OCI-LY3 (cell line): ENCODE measurements at regions not wholly inside any gene's neighbourhood (a gene's known extent, or its start where the extent isn't known, plus 50 kb on each side); places are given as distances from the start of the nearest gene placed in this dataset.
"Not testable (repeated sequence)": the region's sequence is repeated elsewhere in the genome, so short reads cannot be mapped to it uniquely, and the experiment has no call there.

ENCODE experiments used
- H2AFZ ChIP-seq: fragments of 200-600, 300-600 bp; shearing (Covaris generic); 2 replicates; pipeline ENCODE4 v1.6.0; 2014; ENCODE audit warnings: antibody characterized with exemption, low read depth, low read length
- H3K27ac ChIP-seq: fragments of 200-600, 300-600 bp; sonication (generic); 2 replicates; pipeline ENCODE4 v1.5.1; 2014; ENCODE audit warnings: mild to moderate bottlenecking, low read length, moderate library complexity, mixed read lengths
- H3K27me3 ChIP-seq: fragments of 200-600, 300-600 bp; sonication (generic); 2 replicates; pipeline ENCODE4 v1.6.1; 2014; ENCODE audit warnings: low read depth, low read length, mixed read lengths
- H3K36me3 ChIP-seq: fragments of 200-600, 300-600 bp; sonication (generic); replicated peaks from 2 replicates; pipeline ENCODE3; 2014; ENCODE audit warnings: low read depth, low read length, mixed read lengths
- H3K4me1 ChIP-seq: fragments of 300-600, 200-600 bp; sonication (generic); 2 replicates; pipeline ENCODE4 v1.6.1; 2014; ENCODE audit warnings: low read length, mixed read lengths
- H3K4me2 ChIP-seq: fragments of 200-600, 300-600 bp; sonication (generic); 2 replicates; pipeline ENCODE4 v1.6.1; 2014; ENCODE audit warnings: low read length, mixed read lengths
- H3K4me3 ChIP-seq: fragments of 300-600, 200-600 bp; sonication (generic); 2 replicates; pipeline ENCODE4 v1.5.1; 2014; ENCODE audit warnings: antibody characterized with exemption, mild to moderate bottlenecking, low read length, moderate library complexity
- H3K79me2 ChIP-seq: fragments of 300-600, 200-600 bp; shearing (Covaris generic); 2 replicates; pipeline ENCODE4 v1.6.1; 2014; ENCODE audit warnings: mild to moderate bottlenecking, low read length, mixed read lengths
- H3K9ac ChIP-seq: fragments of 300-600, 200-600 bp; shearing (Covaris generic); 2 replicates; pipeline ENCODE4 v1.6.0; 2014; ENCODE audit warnings: mild to moderate bottlenecking, low read length, moderate library complexity
- H3K9me3 ChIP-seq: fragments of 200-600, 300-600 bp; shearing (Covaris generic); 2 replicates; pipeline ENCODE4 v1.6.1; 2014; ENCODE audit warnings: low read length, mixed read lengths; ENCODE audit not compliant: insufficient read depth
- H4K20me1 ChIP-seq: fragments of 200-600, 300-600 bp; sonication (generic); 2 replicates; pipeline ENCODE4 v1.6.1; 2016; ENCODE audit warnings: low read length, mixed read lengths; ENCODE audit not compliant: insufficient read depth
- EZH2phosphoT487 ChIP-seq: fragments of 200-600 bp; shearing (Covaris generic); IDR thresholded peaks from 2 replicates; pipeline ENCODE4 v1.6.1; 2018; ENCODE audit warnings: antibody characterized with exemption, mixed run types, low read depth
- TF ChIP-seq, protein P1 (sequence below): fragments of 200-600, 300-600 bp; sonication (generic); IDR thresholded peaks from 2 replicates; pipeline ENCODE4 v1.5.1; 2014; ENCODE audit warnings: antibody characterized with exemption, low read length, low read depth

DNA sequence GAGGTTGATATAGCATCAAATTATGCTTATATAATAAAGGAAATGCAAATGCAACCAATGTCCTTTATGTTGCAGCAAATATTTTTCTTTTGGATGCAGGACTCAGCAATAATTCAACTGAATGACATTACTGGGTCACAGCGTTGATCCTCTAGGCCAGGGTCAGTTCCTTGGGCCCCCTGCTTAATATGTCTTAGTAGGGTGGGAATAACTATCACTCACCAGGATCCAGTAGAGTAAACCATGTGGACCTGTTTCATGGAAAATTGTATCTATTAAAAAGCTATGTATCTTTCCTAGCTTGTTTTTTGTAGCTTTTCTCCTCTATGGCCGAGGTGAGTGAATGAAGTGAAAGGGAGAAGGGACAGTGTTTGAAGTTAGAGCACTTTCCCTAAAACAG, 161.5 kb upstream of the SSTR1 start:
- no peaks in the 10 kb centered on the region for H3K9me3 ChIP-seq
- H3K4me2 ChIP-seq = no peak overlapping the region
- no peaks in the 10 kb centered on the region for H3K27me3 ChIP-seq
- no peaks in the 10 kb centered on the region for H4K20me1 ChIP-seq
- TF ChIP-seq EZH2phosphoT487 = no peak
- TF ChIP-seq, protein P1, sequence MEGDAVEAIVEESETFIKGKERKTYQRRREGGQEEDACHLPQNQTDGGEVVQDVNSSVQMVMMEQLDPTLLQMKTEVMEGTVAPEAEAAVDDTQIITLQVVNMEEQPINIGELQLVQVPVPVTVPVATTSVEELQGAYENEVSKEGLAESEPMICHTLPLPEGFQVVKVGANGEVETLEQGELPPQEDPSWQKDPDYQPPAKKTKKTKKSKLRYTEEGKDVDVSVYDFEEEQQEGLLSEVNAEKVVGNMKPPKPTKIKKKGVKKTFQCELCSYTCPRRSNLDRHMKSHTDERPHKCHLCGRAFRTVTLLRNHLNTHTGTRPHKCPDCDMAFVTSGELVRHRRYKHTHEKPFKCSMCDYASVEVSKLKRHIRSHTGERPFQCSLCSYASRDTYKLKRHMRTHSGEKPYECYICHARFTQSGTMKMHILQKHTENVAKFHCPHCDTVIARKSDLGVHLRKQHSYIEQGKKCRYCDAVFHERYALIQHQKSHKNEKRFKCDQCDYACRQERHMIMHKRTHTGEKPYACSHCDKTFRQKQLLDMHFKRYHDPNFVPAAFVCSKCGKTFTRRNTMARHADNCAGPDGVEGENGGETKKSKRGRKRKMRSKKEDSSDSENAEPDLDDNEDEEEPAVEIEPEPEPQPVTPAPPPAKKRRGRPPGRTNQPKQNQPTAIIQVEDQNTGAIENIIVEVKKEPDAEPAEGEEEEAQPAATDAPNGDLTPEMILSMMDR = no peak
- H2AFZ ChIP-seq = no peak overlapping the region
- H3K27ac ChIP-seq = no peak overlapping the region
- peaks cover 18% of the 10 kb centered on the region; the same call in 1 of the 2 replicates for H3K4me1 ChIP-seq
- no peaks in the 10 kb centered on the region for H3K36me3 ChIP-seq
- H3K79me2 ChIP-seq = no peaks in the 10 kb centered on the region
- H3K4me3 ChIP-seq = no peak overlapping the region
- H3K9ac ChIP-seq = no peak overlapping the region

GRCh38 chr14:38047195-38047902, 160.4 kb upstream of the SSTR1 start:
- H4K20me1 ChIP-seq = no peaks in the 10 kb centered on the region
- H3K4me2 ChIP-seq = no peak overlapping the region
- no peaks in the 10 kb centered on the region for H3K36me3 ChIP-seq
- no peak overlapping the region for H3K27ac ChIP-seq
- H2AFZ ChIP-seq = no peak overlapping the region
- H3K9ac ChIP-seq = no peak overlapping the region
- H3K9me3 ChIP-seq = no peaks in the 10 kb centered on the region
- no peaks in the 10 kb centered on the region for H3K27me3 ChIP-seq
- peaks cover 18% of the 10 kb centered on the region; the same call in 1 of the 2 replicates for H3K4me1 ChIP-seq
- no peaks in the 10 kb centered on the region for H3K79me2 ChIP-seq
- H3K4me3 ChIP-seq = no peak overlapping the region
- TF ChIP-seq EZH2phosphoT487 = no peak
- TF ChIP-seq, protein P1 = no peak

- H3K4me1 ChIP-seq = no peaks in the 10 kb centered on the region
- no peaks in the 10 kb centered on the region for H4K20me1 ChIP-seq
- TF ChIP-seq, protein P1 = no peak
- no peak for TF ChIP-seq EZH2phosphoT487
- no peak overlapping the region for H3K9ac ChIP-seq
- no peak overlapping the region for H3K27ac ChIP-seq
- no peak overlapping the region for H2AFZ ChIP-seq
- no peaks in the 10 kb centered on the region for H3K36me3 ChIP-seq
- H3K27me3 ChIP-seq = no peaks in the 10 kb centered on the region
- H3K4me2 ChIP-seq = no peak overlapping the region
- no peaks in the 10 kb centered on the region for H3K79me2 ChIP-seq
- no peak overlapping the region for H3K4me3 ChIP-seq
- no peaks in the 10 kb centered on the region for H3K9me3 ChIP-seq
Observed at GRCh38 chr14:38053666-38054065, 154.0 kb upstream of the SSTR1 start.

DNA sequence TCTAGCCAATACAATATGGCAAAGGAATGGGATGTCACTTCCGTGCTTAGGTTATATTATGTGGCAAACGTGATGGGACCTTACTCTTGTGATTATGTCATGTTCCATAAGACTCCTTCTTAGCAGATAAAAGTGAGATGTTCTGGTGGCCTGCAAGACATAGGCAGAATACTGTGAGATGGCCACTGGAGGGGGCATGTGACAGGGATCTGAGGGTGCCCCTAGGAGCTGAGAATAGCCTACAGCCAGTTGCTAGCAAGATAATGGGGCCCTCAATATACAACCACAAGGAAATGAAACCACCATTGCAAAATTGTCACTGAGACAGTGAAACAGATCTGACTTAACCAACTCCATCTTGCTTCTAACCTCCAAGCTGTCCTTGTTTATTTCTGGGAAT, 151.4 kb upstream of the SSTR1 start:
- Histone ChIP-seq H3K4me1 (no peaks in the 10 kb centered on the region), H3K4me2 (no peak overlapping the region), H3K36me3 (no peaks in the 10 kb centered on the region), H3K9me3 (no peaks in the 10 kb centered on the region; the same call in 1 of the 2 replicates), H3K27ac (no peak overlapping the region), H3K9ac (no peak overlapping the region), H3K27me3 (no peaks in the 10 kb centered on the region), H3K79me2 (no peaks in the 10 kb centered on the region), H2AFZ (no peak overlapping the region), H3K4me3 (no peak overlapping the region), H4K20me1 (no peaks in the 10 kb centered on the region)
- TF ChIP-seq EZH2phosphoT487 = no peak
- TF ChIP-seq, protein P1 = 0 out of 2 replicates have a peak, but pooled peaks have one; percentile 5

- H2AFZ ChIP-seq, H3K4me2 ChIP-seq, H3K27me3 ChIP-seq, H3K4me1 ChIP-seq, H3K79me2 ChIP-seq, H3K4me3 ChIP-seq, H3K9ac ChIP-seq, H3K36me3 ChIP-seq, H3K27ac ChIP-seq, H3K9me3 ChIP-seq, H4K20me1 ChIP-seq: not testable (repeated sequence)
Observed at GRCh38 chr14:38062223-38062622, 145.5 kb upstream of the SSTR1 start.
